ENCODE measurements at regions not wholly inside any gene's neighbourhood (a gene's known extent, or its start where the extent isn't known, plus 50 kb on each side); places are given as distances from the start of the nearest gene placed in this dataset.

- Histone ChIP-seq H3K9ac (ENCODE audit: insufficient read depth in 1 of 2, low read depth in 2 of 2, low read length in 2 of 2) (no peak overlapping the region), H3K36me3 (ENCODE audit: control insufficient read depth, insufficient read depth, low read length) (no peaks in the 10 kb centered on the region), H3K27ac (ENCODE audit: extremely low read depth, low read depth, low read length) (no peak overlapping the region), H3K9me3 (replicated peaks; ENCODE audit: control insufficient read depth, insufficient read depth, low read depth, low read length) (no peaks in the 10 kb centered on the region), H2AFZ (ENCODE audit: low read depth, low read length) (no peak overlapping the region), H4K20me1 (replicated peaks; ENCODE audit: control insufficient read depth, insufficient read depth, low read length) (no peaks in the 10 kb centered on the region; the same call in 1 of the 2 replicates), H3K9me1 (ENCODE audit: control insufficient read depth, insufficient read depth, low read length) (no peaks in the 10 kb centered on the region), H3K4me2 (ENCODE audit: insufficient read depth, low read length) (no peak overlapping the region), H3K79me2 (ENCODE audit: control insufficient read depth, insufficient read depth, low read length) (no peaks in the 10 kb centered on the region), H3K4me3 (no peak overlapping the region), H3K4me1 (replicated peaks in 1 of 2; ENCODE audit: control insufficient read depth in 2 of 2, insufficient read depth in 2 of 2, low read length in 2 of 2) (peaks cover 0 to 30% of the 10 kb centered on the region in 2 experiments; a peak in 3 of 5 replicates), H3K27me3 (ENCODE audit: control insufficient read depth in 2 of 2, insufficient read depth in 2 of 2, low read length in 2 of 2) (peaks cover 3 to 38% of the 10 kb centered on the region in 2 experiments; a peak in 4 of 5 replicates)
- DNase-seq (ENCODE audit: extremely low read depth in 1 of 4, low spot score in 3 of 4) (no peak), FAIRE-seq (no peak), ATAC-seq (no peak)
- ChIA-PET CTCF (ENCODE audit: low intra/inter-chr PET ratio) (no interaction called here), POLR2A (interaction anchor here (0.7 kb wide), 1 partner anchor 96 kb away, joined by 4 read pairs; no protein-coding TSS in a partner anchor)
- in situ Hi-C loops (cut with MboI) (no loop called here), intact Hi-C loops (cut with micrococcal nuclease) (no loop called here)
- 20% methylated on average over 12 of the region's 12 CpGs for WGBS (ENCODE audit: insufficient coverage, low coverage, missing lambda C conversion rate)
- TF ChIP-seq C11orf30 (IDR thresholded peaks at IDR 0.05; ENCODE audit: low read depth) (peak; percentile 19; the same call in 1 of the 2 replicates), ZNF174 (CRISPR knock-in tag; IDR thresholded peaks at IDR 0.05) (no peak), ZNF184 (CRISPR knock-in tag; IDR thresholded peaks at IDR 0.05) (no peak), SLC30A9 (CRISPR knock-in tag; IDR thresholded peaks at IDR 0.05) (no peak), NFE2 (IDR thresholded peaks at IDR 0.05; ENCODE audit: low read depth) (peak; percentile 15; the same call in 1 of the 2 replicates), POLR2A (conservative IDR thresholded peaks at IDR 0.05) (no peak), FOXM1 (IDR thresholded peaks at IDR 0.05; ENCODE audit: low read depth) (no peak), FOXM1 (CRISPR knock-in tag; IDR thresholded peaks at IDR 0.05; ENCODE audit: low read depth) (no peak), HNRNPLL (IDR thresholded peaks at IDR 0.05; ENCODE audit: low read depth, low read length, poor library complexity, severe bottlenecking) (no peak), ZSCAN32 (CRISPR knock-in tag; IDR thresholded peaks at IDR 0.05) (no peak), HNRNPL (IDR thresholded peaks at IDR 0.05; ENCODE audit: low read depth, low read length) (no peak), TCF15 (CRISPR knock-in tag; IDR thresholded peaks at IDR 0.05) (no peak), NR1H2 (CRISPR knock-in tag; IDR thresholded peaks at IDR 0.05) (no peak), GATAD2A (IDR thresholded peaks at IDR 0.05) (no peak), ZSCAN29 (IDR thresholded peaks at IDR 0.05) (no peak), POU5F1 (IDR thresholded peaks at IDR 0.05; ENCODE audit: borderline replicate concordance, low read depth, low read length, partially characterized antibody) (no peak)
- BruUV-seq (replicated peaks), result no TSS peak
Measured at GRCh38 chr16:29316761-29317183, 89.7 kb downstream of the NPIPB11 start.

Data from K562 (cell line).